ENCODE measurements at regions not wholly inside any gene's neighbourhood (a gene's known extent, or its start where the extent isn't known, plus 50 kb on each side); places are given as distances from the start of the nearest gene placed in this dataset.

DNA sequence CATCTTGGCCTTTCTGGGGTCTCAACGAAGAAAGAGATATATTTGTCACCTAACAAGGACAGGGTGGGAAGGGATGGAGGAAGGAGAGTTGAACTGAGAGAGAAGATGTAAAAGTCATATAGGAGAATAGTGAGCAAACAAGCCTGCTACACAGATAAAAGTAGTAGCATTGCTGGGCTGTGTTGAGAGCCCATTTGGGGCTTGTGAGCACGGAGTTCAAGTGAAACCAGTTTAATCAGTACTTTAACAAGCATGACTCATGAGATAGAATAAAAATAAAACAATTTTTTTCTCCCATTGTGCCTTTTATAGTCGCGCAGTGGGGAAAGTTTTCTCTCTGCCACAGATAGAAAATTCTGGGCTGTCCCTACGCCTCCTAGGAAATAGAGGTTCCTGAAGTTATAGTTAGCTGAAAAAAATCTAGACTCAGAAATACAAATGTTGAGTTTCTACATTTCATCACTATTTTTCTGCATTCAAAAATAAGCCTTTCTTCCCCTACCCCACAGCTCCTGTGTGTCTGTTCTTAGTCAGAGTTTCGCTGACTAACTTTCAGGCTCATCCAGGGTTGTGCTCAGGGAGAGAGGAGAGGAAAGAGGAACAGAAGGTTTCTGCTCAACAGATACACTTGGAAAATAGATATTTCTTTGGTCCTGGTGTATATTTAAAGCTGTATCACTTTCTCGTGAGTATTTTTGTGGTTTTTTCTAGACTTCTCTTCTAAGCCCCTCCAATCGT is 395.8 kb upstream of the ADAMTSL1 start:
- TF ChIP-seq, protein P1, sequence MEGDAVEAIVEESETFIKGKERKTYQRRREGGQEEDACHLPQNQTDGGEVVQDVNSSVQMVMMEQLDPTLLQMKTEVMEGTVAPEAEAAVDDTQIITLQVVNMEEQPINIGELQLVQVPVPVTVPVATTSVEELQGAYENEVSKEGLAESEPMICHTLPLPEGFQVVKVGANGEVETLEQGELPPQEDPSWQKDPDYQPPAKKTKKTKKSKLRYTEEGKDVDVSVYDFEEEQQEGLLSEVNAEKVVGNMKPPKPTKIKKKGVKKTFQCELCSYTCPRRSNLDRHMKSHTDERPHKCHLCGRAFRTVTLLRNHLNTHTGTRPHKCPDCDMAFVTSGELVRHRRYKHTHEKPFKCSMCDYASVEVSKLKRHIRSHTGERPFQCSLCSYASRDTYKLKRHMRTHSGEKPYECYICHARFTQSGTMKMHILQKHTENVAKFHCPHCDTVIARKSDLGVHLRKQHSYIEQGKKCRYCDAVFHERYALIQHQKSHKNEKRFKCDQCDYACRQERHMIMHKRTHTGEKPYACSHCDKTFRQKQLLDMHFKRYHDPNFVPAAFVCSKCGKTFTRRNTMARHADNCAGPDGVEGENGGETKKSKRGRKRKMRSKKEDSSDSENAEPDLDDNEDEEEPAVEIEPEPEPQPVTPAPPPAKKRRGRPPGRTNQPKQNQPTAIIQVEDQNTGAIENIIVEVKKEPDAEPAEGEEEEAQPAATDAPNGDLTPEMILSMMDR (IDR thresholded peaks at IDR 0.05) = no peak
- TF ChIP-seq POLR2A (IDR thresholded peaks at IDR 0.05) = no peak

Measured in uterus (tissue), 2 donors.